ENCODE measurements at regions not wholly inside any gene's neighbourhood (a gene's known extent, or its start where the extent isn't known, plus 50 kb on each side); places are given as distances from the start of the nearest gene placed in this dataset.

DNA sequence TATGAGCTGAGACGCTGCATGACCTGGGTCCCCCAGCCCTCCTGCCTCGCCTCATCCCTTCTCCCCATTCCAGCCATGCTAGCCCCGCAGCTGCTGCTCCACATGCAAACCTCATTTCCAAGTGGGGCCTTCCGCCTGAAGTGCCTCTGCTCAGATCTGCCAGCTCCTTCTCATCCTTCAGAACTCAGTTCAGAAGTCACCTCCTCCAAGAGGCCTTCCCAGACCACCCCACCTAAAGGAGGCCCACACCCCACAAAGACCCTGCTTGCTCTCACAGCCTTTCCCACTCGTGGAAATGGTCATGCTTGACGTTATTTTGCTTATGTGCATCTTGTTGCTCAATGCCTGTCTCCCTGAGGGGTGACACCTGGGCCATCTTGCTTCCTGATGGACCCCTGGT, 58.7 kb downstream of the RMI2 start:
- Histone ChIP-seq H3K4me2 (ENCODE audit: unreplicated experiment) (no peak overlapping the region), H3K9ac (no peak overlapping the region), H3K9me2 (ENCODE audit: insufficient read depth) (no peaks in the 10 kb centered on the region), H3K4me3 (no peak overlapping the region), H3K9me3 (ENCODE audit: low read depth) (no peaks in the 10 kb centered on the region), H3K36me3 (ENCODE audit: low read depth) (no peaks in the 10 kb centered on the region), H3K79me2 (ENCODE audit: insufficient read depth) (no peaks in the 10 kb centered on the region), H3F3A (ENCODE audit: insufficient read depth) (peaks cover 7% of the 10 kb centered on the region), H4K20me1 (ENCODE audit: insufficient read depth) (no peaks in the 10 kb centered on the region), H2AFZ (no peak overlapping the region), H3K27me3 (replicated peaks; ENCODE audit: insufficient read depth) (no peaks in the 10 kb centered on the region), H3K27ac (no peak overlapping the region), H3K4me1 (ENCODE audit: insufficient read depth) (peaks cover 6% of the 10 kb centered on the region)
- 80 to 94% methylated on average over 4 to 6 of the region's 6 CpGs for WGBS, 2 experiments (ENCODE audit: low coverage in 1 of 2, low lambda C conversion rate in 2 of 2, missing lambda C conversion rate in 2 of 2)
- no peak for DNase-seq
- in situ Hi-C loops (cut with MboI): loop anchor here (10.0 to 25.0 kb wide), 2 partner anchors 251 to 408 kb away; no protein-coding TSS in a partner anchor
- TF ChIP-seq EZH2 (IDR thresholded peaks at IDR 0.05; ENCODE audit: insufficient read depth, poor library complexity, severe bottlenecking) (no peak), EZH2phosphoT487 (IDR thresholded peaks at IDR 0.05; ENCODE audit: insufficient read depth, low read depth) (no peak)

DNA sequence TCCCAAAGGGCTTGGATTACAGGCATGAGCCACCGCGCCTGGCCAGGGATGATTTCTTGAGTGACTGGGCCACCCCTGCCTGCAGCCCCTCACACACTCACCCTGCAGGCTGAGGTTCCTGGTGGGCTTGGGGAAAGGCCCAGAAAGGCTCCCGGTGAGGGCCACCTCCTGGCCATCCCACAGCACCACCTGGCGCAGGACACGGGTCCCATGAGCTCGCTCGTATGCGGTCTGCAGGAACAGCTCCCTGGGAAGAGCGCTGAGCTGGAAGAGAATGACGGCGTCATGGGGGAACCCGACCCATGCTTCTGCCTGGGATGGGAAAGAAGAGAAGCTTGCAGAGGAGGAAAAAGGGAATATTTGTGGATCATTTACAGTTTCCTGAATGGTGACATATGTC, 59.3 kb downstream of the RMI2 start:
- 82 to 84% methylated on average over 12 of the region's 12 CpGs for WGBS, 2 experiments (ENCODE audit: low coverage in 1 of 2, low lambda C conversion rate in 2 of 2, missing lambda C conversion rate in 2 of 2)
- Histone ChIP-seq H3K4me2 (ENCODE audit: unreplicated experiment) (no peak overlapping the region), H3K4me3 (no peak overlapping the region), H3K36me3 (ENCODE audit: low read depth) (no peaks in the 10 kb centered on the region), H3F3A (ENCODE audit: insufficient read depth) (peaks cover 7% of the 10 kb centered on the region), H2AFZ (no peak overlapping the region), H3K4me1 (ENCODE audit: insufficient read depth) (peaks cover 13% of the 10 kb centered on the region), H3K9me3 (ENCODE audit: low read depth) (no peaks in the 10 kb centered on the region), H3K27me3 (replicated peaks; ENCODE audit: insufficient read depth) (no peaks in the 10 kb centered on the region), H3K9me2 (ENCODE audit: insufficient read depth) (no peaks in the 10 kb centered on the region), H3K9ac (no peak overlapping the region), H4K20me1 (ENCODE audit: insufficient read depth) (no peaks in the 10 kb centered on the region), H3K79me2 (ENCODE audit: insufficient read depth) (no peaks in the 10 kb centered on the region), H3K27ac (no peak overlapping the region)
- in situ Hi-C loops (cut with MboI): loop anchor here (10.0 to 25.0 kb wide), 2 partner anchors 250 to 408 kb away; no protein-coding TSS in a partner anchor
- no peak for DNase-seq
- TF ChIP-seq EZH2 (IDR thresholded peaks at IDR 0.05; ENCODE audit: insufficient read depth, poor library complexity, severe bottlenecking) (no peak), EZH2phosphoT487 (IDR thresholded peaks at IDR 0.05; ENCODE audit: insufficient read depth, low read depth) (no peak)

DNA sequence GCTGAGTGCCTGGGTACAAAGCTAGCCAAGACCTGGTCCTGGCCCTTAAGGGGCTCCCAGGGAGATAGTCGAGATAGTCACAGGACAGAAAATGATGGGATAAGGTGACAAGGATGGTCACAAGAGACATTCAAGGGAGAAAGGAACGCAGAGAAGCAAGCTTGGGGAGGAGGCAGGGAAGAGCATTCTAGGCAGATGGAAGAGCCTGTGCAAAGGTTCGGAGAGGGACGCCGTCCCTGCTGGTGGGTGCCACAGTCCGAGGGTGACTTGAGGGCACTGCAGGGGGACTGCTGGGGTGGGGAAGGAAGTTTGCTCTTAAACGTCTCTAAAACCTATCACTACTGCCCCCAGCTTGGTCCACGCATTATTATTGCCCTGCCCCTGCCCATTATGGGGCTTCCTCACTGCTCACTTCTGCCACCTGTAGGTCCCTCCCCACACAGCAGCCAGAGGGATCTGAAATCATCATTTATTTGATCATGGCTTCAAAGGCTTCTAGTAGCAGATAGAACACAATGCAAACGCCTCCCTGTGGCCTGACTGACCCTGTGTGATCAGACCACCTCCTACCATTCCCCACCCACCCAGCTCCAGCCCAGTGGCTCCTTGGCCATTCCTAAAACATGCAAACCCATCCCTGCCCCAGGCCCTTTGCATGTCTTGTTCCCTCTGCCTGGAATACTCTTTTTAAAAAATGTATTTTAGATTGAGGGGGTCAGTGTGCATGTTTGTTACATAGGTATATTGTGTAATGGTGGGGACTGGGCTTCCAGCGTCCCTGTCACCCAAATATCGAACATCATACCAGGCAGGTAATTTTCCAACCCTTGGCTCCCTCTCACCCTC, 60.3 kb downstream of the RMI2 start:
- peaks cover 16% of the 10 kb centered on the region for H3K4me1 ChIP-seq (ENCODE audit: insufficient read depth)
- TF ChIP-seq EZH2phosphoT487 (IDR thresholded peaks at IDR 0.05; ENCODE audit: insufficient read depth, low read depth) (no peak), EZH2 (IDR thresholded peaks at IDR 0.05; ENCODE audit: insufficient read depth, poor library complexity, severe bottlenecking) (no peak)
- no peaks in the 10 kb centered on the region for H4K20me1 ChIP-seq (ENCODE audit: insufficient read depth)
- no peaks in the 10 kb centered on the region for H3K36me3 ChIP-seq (ENCODE audit: low read depth)
- H3F3A ChIP-seq (ENCODE audit: insufficient read depth): peaks cover 7% of the 10 kb centered on the region
- H3K79me2 ChIP-seq (ENCODE audit: insufficient read depth): no peaks in the 10 kb centered on the region
- H3K9ac ChIP-seq: no peak overlapping the region
- H3K4me2 ChIP-seq (ENCODE audit: unreplicated experiment): no peak overlapping the region
- H2AFZ ChIP-seq: no peak overlapping the region
- no peak overlapping the region for H3K4me3 ChIP-seq
- in situ Hi-C loops (cut with MboI): loop anchor here (10.0 to 25.0 kb wide), 2 partner anchors 249 to 407 kb away; no protein-coding TSS in a partner anchor
- H3K9me2 ChIP-seq (ENCODE audit: insufficient read depth): no peaks in the 10 kb centered on the region
- H3K9me3 ChIP-seq (ENCODE audit: low read depth): no peaks in the 10 kb centered on the region
- DNase-seq: peak; percentile 39
- no peak overlapping the region for H3K27ac ChIP-seq
- WGBS, 2 experiments (ENCODE audit: low coverage in 1 of 2, low lambda C conversion rate in 2 of 2, missing lambda C conversion rate in 2 of 2): 65 to 66% methylated on average over 11 of the region's 11 CpGs
- H3K27me3 ChIP-seq (replicated peaks; ENCODE audit: insufficient read depth): no peaks in the 10 kb centered on the region

DNA sequence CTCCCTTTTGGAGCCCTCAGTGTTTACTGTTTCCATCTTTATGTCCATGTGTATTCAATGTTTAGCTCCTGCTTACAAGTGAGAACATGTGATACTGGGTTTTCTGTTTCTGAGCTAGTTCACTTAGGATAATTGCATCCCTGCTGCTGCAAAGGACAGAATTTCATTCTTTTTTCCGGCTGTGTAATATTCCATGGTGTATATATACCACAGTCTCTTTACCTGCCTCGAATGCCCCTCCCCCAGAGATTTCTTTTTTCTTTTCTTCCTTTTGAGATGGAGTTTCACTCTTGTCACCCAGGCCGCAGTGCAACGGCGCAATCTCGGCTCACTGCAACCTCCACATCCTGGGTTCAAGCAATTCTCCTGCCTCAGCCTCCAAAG, 60.9 kb downstream of the RMI2 start:
- Histone ChIP-seq H4K20me1 (ENCODE audit: insufficient read depth) (no peaks in the 10 kb centered on the region), H2AFZ (no peak overlapping the region), H3K9me3 (ENCODE audit: low read depth) (no peaks in the 10 kb centered on the region), H3K36me3 (ENCODE audit: low read depth) (no peaks in the 10 kb centered on the region), H3K27ac (no peak overlapping the region), H3K4me1 (ENCODE audit: insufficient read depth) (peaks cover 16% of the 10 kb centered on the region), H3K9ac (no peak overlapping the region), H3K79me2 (ENCODE audit: insufficient read depth) (no peaks in the 10 kb centered on the region), H3K4me2 (ENCODE audit: unreplicated experiment) (no peak overlapping the region), H3K4me3 (no peak overlapping the region), H3K27me3 (replicated peaks; ENCODE audit: insufficient read depth) (no peaks in the 10 kb centered on the region), H3K9me2 (ENCODE audit: insufficient read depth) (no peaks in the 10 kb centered on the region), H3F3A (ENCODE audit: insufficient read depth) (peaks cover 7% of the 10 kb centered on the region)
- DNase-seq: no peak
- no peak for TF ChIP-seq EZH2phosphoT487 (IDR thresholded peaks at IDR 0.05; ENCODE audit: insufficient read depth, low read depth)
- no peak for TF ChIP-seq EZH2 (IDR thresholded peaks at IDR 0.05; ENCODE audit: insufficient read depth, poor library complexity, severe bottlenecking)
- 83 to 85% methylated on average over 6 of the region's 6 CpGs for WGBS, 2 experiments (ENCODE audit: low coverage in 1 of 2, low lambda C conversion rate in 2 of 2, missing lambda C conversion rate in 2 of 2)
- in situ Hi-C loops (cut with MboI): loop anchor here (10.0 to 25.0 kb wide), 2 partner anchors 249 to 406 kb away; no protein-coding TSS in a partner anchor
